ENCODE measurements at regions not wholly inside any gene's neighbourhood (a gene's known extent, or its start where the extent isn't known, plus 50 kb on each side); places are given as distances from the start of the nearest gene placed in this dataset.

GRCh38 chr22:48894064-48894671 lies 933.5 kb downstream of the BRD1 start:
- TF ChIP-seq CTCF (IDR thresholded peaks at IDR 0.05 in 8 of 11, conservative IDR thresholded peaks at IDR 0.05 in 3 of 11) = no peak
- TF ChIP-seq POLR2A (IDR thresholded peaks at IDR 0.05) = no peak

All from spleen (tissue), 7 donors.